Esophagus squamous epithelium (tissue), 4 donors: ENCODE measurements at regions not wholly inside any gene's neighbourhood (a gene's known extent, or its start where the extent isn't known, plus 50 kb on each side); places are given as distances from the start of the nearest gene placed in this dataset.

ENCODE experiments used
- CTCF ChIP-seq, 6 experiments: fragments of 450-650 bp in 4 of 6; fragments of 200-600 bp in 2 of 6; sonication (generic) in 2 of 6; IDR thresholded peaks; one replicate each; pipeline ENCODE4 v1.5.1; 2016 to 2019; ENCODE audit warnings: antibody characterized with exemption in 6 of 6, mild to moderate bottlenecking in 4 of 6, moderate library complexity in 4 of 6
- POLR2A ChIP-seq, 4 donors: fragments of 450-650 bp; IDR thresholded peaks; one replicate each; pipeline ENCODE4 v1.6.1; 2017; ENCODE audit warnings: antibody characterized with exemption in 4 of 4, mild to moderate bottlenecking in 4 of 4, moderate library complexity in 3 of 4

GRCh38 chr18:40283560-40283959 is 1671.5 kb upstream of the PIK3C3 start:
- TF ChIP-seq CTCF (IDR thresholded peaks at IDR 0.05) (no peak), POLR2A (IDR thresholded peaks at IDR 0.05) (no peak)
